Stomach (tissue), 8 donors: ENCODE measurements at regions not wholly inside any gene's neighbourhood (a gene's known extent, or its start where the extent isn't known, plus 50 kb on each side); places are given as distances from the start of the nearest gene placed in this dataset.
"Not testable (repeated sequence)": the region's sequence is repeated elsewhere in the genome, so short reads cannot be mapped to it uniquely, and the experiment has no call there.

Source experiments
- DNase-seq, 2 donors: peaks; one replicate each; pipeline versions ENCODE4 v3.0.0 to v3.0.0-alpha.2; 2013 to 2019
- H3K27ac ChIP-seq, 5 donors: fragments of 200-600 bp in 4 of 5; sonication (generic) in 4 of 5; one replicate each; pipeline ENCODE4 v1.5.1; 2013 to 2019; ENCODE audit warnings: mild to moderate bottlenecking in 1 of 5, moderate library complexity in 1 of 5
- H3K27me3 ChIP-seq, 3 donors: fragments of 200-600 bp; sonication (generic); one replicate each; pipeline ENCODE4 v1.5.1; 2017 to 2019; ENCODE audit warnings: mixed run types in 1 of 3
- H3K36me3 ChIP-seq, 4 donors: fragments of 200-600 bp; sonication (generic); 1 replicate in 3 of 4; 2 replicates in 1 of 4; pipeline ENCODE4 v1.5.1; 2016 to 2019
- H3K4me1 ChIP-seq, 4 donors: fragments of 200-600 bp; sonication (generic); one replicate each; pipeline ENCODE4 v1.5.1; 2016 to 2019
- H3K4me3 ChIP-seq, 4 donors: fragments of 200-600 bp; sonication (generic) in 3 of 4; one replicate each; pipeline ENCODE4 v1.5.1; 2016 to 2019; ENCODE audit warnings: mild to moderate bottlenecking in 1 of 4
- H3K9me3 ChIP-seq, 4 donors: fragments of 200-600 bp; sonication (generic); one replicate each; pipeline ENCODE4 v1.5.1; 2016 to 2019
- EP300 ChIP-seq: sonication (generic); formaldehyde crosslinking; IDR thresholded peaks from one replicate; pipeline ENCODE4 v1.6.1; 2017; ENCODE audit warnings: antibody characterized with exemption
- POLR2A ChIP-seq, 4 donors: fragments of 450-650 bp; IDR thresholded peaks; one replicate each; pipeline ENCODE4 v1.6.1; 2016; ENCODE audit warnings: antibody characterized with exemption in 4 of 4, control low read depth in 2 of 4, mild to moderate bottlenecking in 1 of 4, moderate library complexity in 1 of 4
- POLR2AphosphoS5 ChIP-seq, 3 donors: sonication (generic); formaldehyde crosslinking; IDR thresholded peaks; one replicate each; pipeline ENCODE4 v1.6.1; 2016; ENCODE audit warnings: antibody characterized with exemption in 3 of 3
- WGBS, 5 donors: extraction: QIAGEN DNeasy Blood & Tissue Kit in 3 of 5; methylation state at CpG; one replicate each; pipeline versions ENCODE4 v1.1.5 to v1.1.7; 2013 to 2018; 5-methylcytosine and 5-hydroxymethylcytosine counted together
- intact Hi-C: fragments of 100-400 bp; cut with DNase I; formaldehyde crosslinking; loops from one replicate; pipeline ENCODE4 v1.15.1; 2023; ENCODE audit warnings: low total_unique reads
- TF ChIP-seq, protein P1 (sequence below), 7 experiments: fragments of 450-650 bp in 4 of 7; fragments of 200-600 bp in 3 of 7; sonication (generic) in 3 of 7; IDR thresholded peaks; one replicate each; pipeline ENCODE4 v1.5.1; 2016 to 2019; ENCODE audit warnings: antibody characterized with exemption in 7 of 7, control low read depth in 2 of 7, mild to moderate bottlenecking in 1 of 7
- donor health status: healthy with polysubstance abuse.
- donor health status: Bipolar disorder and iron deficiency.
- donor health status: healthy.

DNA sequence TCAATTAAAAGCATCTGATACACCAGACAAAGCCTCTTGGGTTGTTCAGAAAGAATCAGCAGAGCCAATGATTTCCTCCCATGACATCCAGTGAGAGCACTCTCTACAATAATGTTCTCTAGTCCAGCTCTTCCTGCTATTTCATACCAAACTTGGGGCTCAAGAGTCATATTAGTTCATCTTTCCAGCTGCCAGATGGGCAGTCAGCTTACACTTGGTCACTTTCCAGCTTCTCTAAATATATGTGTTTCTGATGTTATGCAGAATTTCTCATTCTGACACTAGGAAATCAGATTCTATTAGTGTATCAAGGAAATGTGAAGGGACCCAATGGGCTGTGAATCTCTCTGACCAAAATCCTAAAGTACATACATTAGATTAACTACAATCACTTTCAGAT, 148.9 kb downstream of the ENC1 start:
- TF ChIP-seq POLR2A (IDR thresholded peaks at IDR 0.05) = no peak
- TF ChIP-seq, protein P1, sequence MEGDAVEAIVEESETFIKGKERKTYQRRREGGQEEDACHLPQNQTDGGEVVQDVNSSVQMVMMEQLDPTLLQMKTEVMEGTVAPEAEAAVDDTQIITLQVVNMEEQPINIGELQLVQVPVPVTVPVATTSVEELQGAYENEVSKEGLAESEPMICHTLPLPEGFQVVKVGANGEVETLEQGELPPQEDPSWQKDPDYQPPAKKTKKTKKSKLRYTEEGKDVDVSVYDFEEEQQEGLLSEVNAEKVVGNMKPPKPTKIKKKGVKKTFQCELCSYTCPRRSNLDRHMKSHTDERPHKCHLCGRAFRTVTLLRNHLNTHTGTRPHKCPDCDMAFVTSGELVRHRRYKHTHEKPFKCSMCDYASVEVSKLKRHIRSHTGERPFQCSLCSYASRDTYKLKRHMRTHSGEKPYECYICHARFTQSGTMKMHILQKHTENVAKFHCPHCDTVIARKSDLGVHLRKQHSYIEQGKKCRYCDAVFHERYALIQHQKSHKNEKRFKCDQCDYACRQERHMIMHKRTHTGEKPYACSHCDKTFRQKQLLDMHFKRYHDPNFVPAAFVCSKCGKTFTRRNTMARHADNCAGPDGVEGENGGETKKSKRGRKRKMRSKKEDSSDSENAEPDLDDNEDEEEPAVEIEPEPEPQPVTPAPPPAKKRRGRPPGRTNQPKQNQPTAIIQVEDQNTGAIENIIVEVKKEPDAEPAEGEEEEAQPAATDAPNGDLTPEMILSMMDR (IDR thresholded peaks at IDR 0.05) = no peak
- no peak for TF ChIP-seq EP300
- no peak for TF ChIP-seq POLR2AphosphoS5 (IDR thresholded peaks at IDR 0.05)
- H3K36me3 ChIP-seq = no peaks in the 10 kb centered on the region
- H3K27ac ChIP-seq = no peak overlapping the region
- DNase-seq = no peak
- no peaks in the 10 kb centered on the region for H3K4me1 ChIP-seq
- no peaks in the 10 kb centered on the region for H3K9me3 ChIP-seq
- H3K4me3 ChIP-seq = no peak overlapping the region
- H3K27me3 ChIP-seq = no peaks in the 10 kb centered on the region
- intact Hi-C loops = no loop called here

GRCh38 chr5:74490814-74491213, 149.7 kb downstream of the ENC1 start:
- WGBS, 5 donors = 53 to 68% (median 59%) methylated on average over 3 of the region's 3 CpGs
- no peak for TF ChIP-seq EP300
- no peak for TF ChIP-seq POLR2AphosphoS5 (IDR thresholded peaks at IDR 0.05)
- TF ChIP-seq, protein P1 (IDR thresholded peaks at IDR 0.05) = no peak
- TF ChIP-seq POLR2A (IDR thresholded peaks at IDR 0.05) = no peak
- peak in 1 of 2 donors; percentile 49 for DNase-seq
- Histone ChIP-seq H3K27ac (no peak overlapping the region), H3K9me3 (no peaks in the 10 kb centered on the region), H3K36me3 (no peaks in the 10 kb centered on the region), H3K4me1 (no peaks in the 10 kb centered on the region), H3K4me3 (no peak overlapping the region), H3K27me3 (no peaks in the 10 kb centered on the region)
- intact Hi-C loops = no loop called here

DNA sequence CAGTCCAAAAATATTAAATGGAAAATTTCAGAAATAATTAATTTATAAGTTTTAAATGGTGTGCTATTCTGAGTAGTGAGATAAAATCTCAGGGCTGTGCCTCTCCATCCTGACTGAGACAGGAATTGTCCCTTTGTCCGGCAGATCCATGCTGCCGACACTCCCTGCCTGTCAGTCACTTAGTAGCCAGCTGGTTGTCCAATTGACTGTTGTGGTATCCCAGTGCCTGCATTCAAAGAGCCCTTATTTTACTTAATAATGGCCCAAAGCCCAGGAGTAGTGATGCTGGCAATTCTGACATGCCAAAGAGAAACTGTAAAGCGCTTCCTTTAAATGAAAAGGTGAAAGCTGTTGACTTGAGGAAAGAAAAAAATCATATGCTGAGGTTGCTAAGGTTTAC, 157.5 kb downstream of the ENC1 start:
- no peak for DNase-seq
- 81 to 88% (median 86%) methylated on average over 3 of the region's 3 CpGs for WGBS, 5 donors

GRCh38 chr5:74482523-74482922, 158.0 kb downstream of the ENC1 start:
- WGBS, 5 donors = 85 to 93% (median 88%) methylated on average over 6 of the region's 6 CpGs
- H3K9me3 ChIP-seq = no peaks in the 10 kb centered on the region
- H3K27ac ChIP-seq = no peak overlapping the region
- DNase-seq = no peak
- no peak for TF ChIP-seq POLR2A (IDR thresholded peaks at IDR 0.05)
- TF ChIP-seq, protein P1 (IDR thresholded peaks at IDR 0.05) = no peak
- no peak for TF ChIP-seq EP300
- TF ChIP-seq POLR2AphosphoS5 (IDR thresholded peaks at IDR 0.05) = no peak
- intact Hi-C loops = no loop called here
- no peaks in the 10 kb centered on the region for H3K27me3 ChIP-seq
- no peaks in the 10 kb centered on the region for H3K4me1 ChIP-seq
- H3K36me3 ChIP-seq = no peaks in the 10 kb centered on the region
- H3K4me3 ChIP-seq = no peak overlapping the region

More for the DNA sequence above, 157.5 kb downstream of the ENC1 start:
- Histone ChIP-seq H3K4me3 (no peak overlapping the region), H3K9me3 (no peaks in the 10 kb centered on the region), H3K27me3 (no peaks in the 10 kb centered on the region), H3K36me3 (no peaks in the 10 kb centered on the region), H3K27ac (no peak overlapping the region), H3K4me1 (no peaks in the 10 kb centered on the region)
- intact Hi-C loops = no loop called here
- TF ChIP-seq EP300 (no peak), POLR2AphosphoS5 (IDR thresholded peaks at IDR 0.05) (no peak), POLR2A (IDR thresholded peaks at IDR 0.05) (no peak)
- TF ChIP-seq, protein P1 (IDR thresholded peaks at IDR 0.05) = no peak

DNA sequence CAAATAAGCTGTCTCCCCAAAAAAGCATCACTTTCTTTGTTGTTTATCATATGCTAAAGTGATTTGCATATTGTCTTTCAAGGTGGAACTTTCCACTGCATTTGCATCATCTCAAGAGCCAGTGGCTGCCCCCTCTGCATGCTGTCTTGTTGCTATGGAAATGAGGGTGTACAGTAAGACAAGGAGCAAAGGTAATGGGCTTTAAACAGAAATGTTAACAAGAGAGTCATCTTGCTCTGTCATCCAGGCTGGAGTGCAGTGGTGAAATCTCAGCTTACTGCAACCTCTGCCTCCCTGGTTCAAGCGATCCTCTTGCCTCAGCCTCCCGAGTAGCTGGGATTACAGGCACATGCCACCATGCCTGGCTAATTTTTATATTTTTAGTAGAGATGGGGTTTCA, 159.2 kb downstream of the ENC1 start:
- H3K4me3 ChIP-seq, H3K27me3 ChIP-seq, H3K27ac ChIP-seq, H3K9me3 ChIP-seq, H3K36me3 ChIP-seq, H3K4me1 ChIP-seq, DNase-seq, intact Hi-C loops: not testable (repeated sequence)
- 94 to 100% (median 97%) methylated on average over 2 of the region's 2 CpGs for WGBS, 5 donors
